Adrenal gland (tissue), 9 donors: ENCODE measurements at regions not wholly inside any gene's neighbourhood (a gene's known extent, or its start where the extent isn't known, plus 50 kb on each side); places are given as distances from the start of the nearest gene placed in this dataset.
A peak's percentile ranks its signal among the peaks of the same experiment; 100 is the strongest.

Experiments used
- DNase-seq, 7 donors: peaks; one replicate each; pipeline ENCODE4 v3.0.0-alpha.2; 2019 to 2020
- H3K27ac ChIP-seq, 5 donors: fragments of 200-600 bp; sonication (generic) in 4 of 5; 1 replicate in 3 of 5; 2 replicates in 2 of 5; pipeline versions ENCODE4 v1.5.1 to v1.8.0; 2016 to 2020; ENCODE audit warnings: mild to moderate bottlenecking in 1 of 5
- H3K27me3 ChIP-seq: fragments of 200-600 bp; 2 replicates; pipeline ENCODE4 v1.8.0; 2021
- H3K36me3 ChIP-seq, 2 donors: fragments of 200-600 bp; replicated peaks in 1 of 2; 1 replicate in 1 of 2; 2 replicates in 1 of 2; pipeline versions ENCODE4 v1.5.1 to v1.8.0; 2018 to 2022
- H3K4me1 ChIP-seq, 2 donors: fragments of 200-600 bp; replicated peaks in 1 of 2; 1 replicate in 1 of 2; 2 replicates in 1 of 2; pipeline versions ENCODE4 v1.5.1 to v1.8.0; 2018 to 2021
- H3K4me3 ChIP-seq, 4 donors: fragments of 200-600 bp; sonication (generic) in 3 of 4; one replicate each; pipeline ENCODE4 v1.5.1; 2016 to 2018
- H3K9me3 ChIP-seq, 3 donors: fragments of 200-600 bp; sonication (generic) in 1 of 3; replicated peaks in 1 of 3; 1 replicate in 2 of 3; 2 replicates in 1 of 3; pipeline versions ENCODE4 v1.5.1 to v1.8.0; 2016 to 2021
- POLR2A ChIP-seq, 2 donors: fragments of 450-650 bp; IDR thresholded peaks; one replicate each; pipeline ENCODE4 v1.6.1; 2017; ENCODE audit warnings: antibody characterized with exemption in 2 of 2, mild to moderate bottlenecking in 2 of 2, moderate library complexity in 1 of 2
- WGBS, 4 donors: extraction: QIAGEN DNeasy Blood & Tissue Kit in 2 of 4; methylation state at CpG; one replicate each; pipeline versions ENCODE4 v1.1.5 to v1.1.7; 2013 to 2017; 5-methylcytosine and 5-hydroxymethylcytosine counted together
- intact Hi-C, 2 donors: fragments of 100-400 bp; cut with DNase I; formaldehyde crosslinking; loops; one replicate each; pipeline versions ENCODE4 v1.14.1 to v1.15.0; 2022 to 2023
- TF ChIP-seq, protein P1 (sequence below), 6 experiments: fragments of 450-650 bp in 4 of 6; fragments of 200-600 bp in 2 of 6; sonication (generic) in 1 of 6; IDR thresholded peaks; 1 replicate in 5 of 6; 2 replicates in 1 of 6; pipeline versions ENCODE4 v1.5.1 to v1.8.0; 2016 to 2021; ENCODE audit warnings: antibody characterized with exemption in 6 of 6, mild to moderate bottlenecking in 2 of 6, moderate library complexity in 1 of 6
- donor health status: healthy with polysubstance abuse.
- donor health status: Bipolar disorder and iron deficiency.
- donor health status: DM: yes; HTN: yes; CAD: no.
- donor health status: DM: no; HTN: no; CAD: no.
- donor health status: DM: no; HTN: no; CAD: no.

DNA sequence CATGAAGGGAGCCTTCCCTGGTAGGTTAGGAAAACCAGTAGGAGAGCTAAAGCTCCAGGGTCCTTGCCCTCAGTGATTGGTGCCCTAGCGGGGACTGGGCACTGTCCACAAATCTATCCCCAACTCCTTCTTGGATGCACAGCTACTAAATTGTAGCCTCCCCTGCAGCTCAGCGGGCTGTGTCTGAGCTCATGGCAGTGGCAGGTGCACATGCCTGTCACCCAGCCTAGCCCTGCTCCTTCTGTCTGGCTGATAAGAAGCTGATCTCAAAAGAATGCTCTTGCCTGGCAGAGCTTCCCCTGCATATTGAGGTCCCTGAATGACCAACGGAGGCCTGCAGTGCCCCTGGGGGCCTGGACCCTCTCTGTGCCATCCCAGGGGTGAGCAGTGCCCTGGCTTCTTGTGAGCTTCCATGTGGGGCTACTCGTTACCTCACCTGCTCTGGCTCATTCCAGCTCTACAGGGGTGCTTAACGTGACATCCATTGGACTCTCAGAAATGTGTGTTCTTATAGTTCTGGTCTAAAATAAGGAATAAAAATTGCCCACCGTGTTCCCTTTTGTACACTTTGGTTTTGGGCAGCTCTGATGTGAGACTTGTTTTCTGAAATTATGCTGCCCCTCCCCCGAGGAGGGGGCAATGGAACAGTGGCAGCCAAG, 59.8 kb upstream of the ANTXRL start:
- 65 to 79% (median 75%) methylated on average over 4 to 7 of the region's 7 CpGs for WGBS, 4 donors
- intact Hi-C loops: no loop called here
- Histone ChIP-seq H3K4me3 (no peak overlapping the region), H3K36me3 (no peaks in the 10 kb centered on the region), H3K9me3 (no peaks in the 10 kb centered on the region), H3K27me3 (no peaks in the 10 kb centered on the region), H3K4me1 (no peaks in the 10 kb centered on the region), H3K27ac (no peak overlapping the region)
- TF ChIP-seq POLR2A (IDR thresholded peaks at IDR 0.05): no peak
- TF ChIP-seq, protein P1, sequence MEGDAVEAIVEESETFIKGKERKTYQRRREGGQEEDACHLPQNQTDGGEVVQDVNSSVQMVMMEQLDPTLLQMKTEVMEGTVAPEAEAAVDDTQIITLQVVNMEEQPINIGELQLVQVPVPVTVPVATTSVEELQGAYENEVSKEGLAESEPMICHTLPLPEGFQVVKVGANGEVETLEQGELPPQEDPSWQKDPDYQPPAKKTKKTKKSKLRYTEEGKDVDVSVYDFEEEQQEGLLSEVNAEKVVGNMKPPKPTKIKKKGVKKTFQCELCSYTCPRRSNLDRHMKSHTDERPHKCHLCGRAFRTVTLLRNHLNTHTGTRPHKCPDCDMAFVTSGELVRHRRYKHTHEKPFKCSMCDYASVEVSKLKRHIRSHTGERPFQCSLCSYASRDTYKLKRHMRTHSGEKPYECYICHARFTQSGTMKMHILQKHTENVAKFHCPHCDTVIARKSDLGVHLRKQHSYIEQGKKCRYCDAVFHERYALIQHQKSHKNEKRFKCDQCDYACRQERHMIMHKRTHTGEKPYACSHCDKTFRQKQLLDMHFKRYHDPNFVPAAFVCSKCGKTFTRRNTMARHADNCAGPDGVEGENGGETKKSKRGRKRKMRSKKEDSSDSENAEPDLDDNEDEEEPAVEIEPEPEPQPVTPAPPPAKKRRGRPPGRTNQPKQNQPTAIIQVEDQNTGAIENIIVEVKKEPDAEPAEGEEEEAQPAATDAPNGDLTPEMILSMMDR (IDR thresholded peaks at IDR 0.05): no peak
- peak in 1 of 7 donors; percentile 31 for DNase-seq

DNA sequence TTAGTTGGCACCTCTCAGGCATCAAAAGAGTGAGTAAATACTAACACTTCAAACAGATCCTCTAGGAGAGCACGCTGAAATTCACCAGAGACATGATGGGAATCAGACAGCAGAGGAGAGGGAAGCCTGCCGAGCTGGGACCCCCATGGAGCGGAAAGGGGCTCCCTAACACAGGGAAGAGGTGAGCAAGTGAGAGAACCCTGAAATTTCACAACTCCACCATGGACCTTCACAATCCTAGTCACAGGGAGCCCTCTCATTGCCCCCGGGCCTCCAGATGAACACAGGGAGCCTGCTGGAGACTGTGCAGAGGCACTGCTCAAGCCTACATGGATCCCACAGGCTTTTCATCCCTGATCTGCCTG, 59.2 kb upstream of the ANTXRL start:
- 50 to 67% (median 61%) methylated on average over 1 to 4 of the region's 4 CpGs for WGBS, 4 donors
- peak in 2 of 7 donors; percentile 9 to 20 for DNase-seq
- Histone ChIP-seq H3K4me3 (no peak overlapping the region), H3K36me3 (no peaks in the 10 kb centered on the region), H3K9me3 (no peaks in the 10 kb centered on the region), H3K27ac (no peak overlapping the region), H3K27me3 (no peaks in the 10 kb centered on the region), H3K4me1 (no peaks in the 10 kb centered on the region)
- intact Hi-C loops: no loop called here
- no peak for TF ChIP-seq POLR2A (IDR thresholded peaks at IDR 0.05)
- TF ChIP-seq, protein P1 (IDR thresholded peaks at IDR 0.05): no peak

DNA sequence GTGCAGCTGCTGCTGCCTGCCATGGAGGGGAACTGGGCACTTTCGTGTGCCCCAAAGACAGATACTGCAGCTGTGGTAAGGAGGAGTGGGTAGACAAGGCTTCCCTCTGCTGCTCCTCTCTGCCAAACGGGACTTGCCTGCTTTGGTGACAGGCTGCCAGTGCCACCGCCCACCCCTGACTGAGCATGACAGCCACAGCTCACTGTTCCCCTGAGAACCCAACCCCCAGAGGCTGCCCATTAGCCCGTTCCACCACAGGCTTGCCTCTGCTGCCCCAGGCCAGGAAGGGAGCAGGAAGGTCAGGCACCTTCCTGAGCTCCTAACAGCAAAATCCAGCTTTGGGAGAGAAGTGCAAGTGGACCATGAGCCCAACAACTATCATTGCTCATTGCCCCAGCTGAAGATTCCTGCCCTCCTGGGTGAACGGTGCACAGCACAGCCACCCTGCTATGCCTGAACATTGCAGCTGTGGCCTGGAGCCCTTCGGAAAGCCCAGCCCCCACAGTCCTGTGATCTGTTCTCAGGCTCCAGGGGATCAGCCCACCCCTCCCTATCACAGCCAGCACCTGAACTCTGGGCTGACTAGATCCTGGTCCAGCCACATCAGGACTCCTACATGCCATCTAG, 58.7 kb upstream of the ANTXRL start:
- 27 to 52% (median 47%) methylated on average over 4 to 6 of the region's 6 CpGs for WGBS, 4 donors
- no peaks in the 10 kb centered on the region for H3K27me3 ChIP-seq
- no peak overlapping the region for H3K27ac ChIP-seq
- H3K4me3 ChIP-seq: no peak overlapping the region
- no peaks in the 10 kb centered on the region for H3K36me3 ChIP-seq
- no peak for TF ChIP-seq POLR2A (IDR thresholded peaks at IDR 0.05)
- TF ChIP-seq, protein P1 (IDR thresholded peaks at IDR 0.05): no peak
- H3K9me3 ChIP-seq: no peaks in the 10 kb centered on the region
- intact Hi-C loops: no loop called here
- DNase-seq: peak in 1 of 7 donors; percentile 41
- H3K4me1 ChIP-seq: no peaks in the 10 kb centered on the region

DNA sequence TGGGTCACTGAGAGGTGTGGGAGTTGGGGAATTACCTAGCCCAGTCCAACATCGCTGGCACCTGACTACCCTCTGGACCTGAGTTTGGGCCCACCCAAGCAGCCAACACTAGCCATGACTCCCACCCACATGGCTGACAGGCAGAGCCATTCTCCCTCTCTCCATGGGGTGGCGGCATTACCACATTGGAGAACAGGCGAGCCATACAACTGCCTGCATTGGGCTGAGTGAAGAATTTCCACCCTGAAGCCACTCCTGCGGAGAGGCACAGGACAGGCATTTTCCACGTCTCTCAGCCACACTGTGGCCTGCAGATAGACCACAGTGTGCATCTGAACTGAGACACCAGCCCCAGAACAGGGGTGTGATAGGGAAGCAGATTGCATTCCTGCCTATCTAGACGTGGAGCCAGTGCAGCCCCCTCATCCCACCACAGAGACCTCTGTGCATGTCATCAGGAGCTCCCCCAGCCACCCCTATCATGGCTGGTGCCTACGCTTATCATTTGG, 58.2 kb upstream of the ANTXRL start:
- no peaks in the 10 kb centered on the region for H3K9me3 ChIP-seq
- no peaks in the 10 kb centered on the region for H3K27me3 ChIP-seq
- no peaks in the 10 kb centered on the region for H3K36me3 ChIP-seq
- intact Hi-C loops: no loop called here
- WGBS, 4 donors: 11 to 30% (median 16%) methylated on average over 5 to 7 of the region's 7 CpGs
- peak; percentile 64 to 87 (median 75) for DNase-seq
- no peak overlapping the region for H3K27ac ChIP-seq
- H3K4me3 ChIP-seq: no peak overlapping the region
- no peaks in the 10 kb centered on the region for H3K4me1 ChIP-seq
- TF ChIP-seq, protein P1 (IDR thresholded peaks at IDR 0.05): peak; percentile 87 to 96 (median 92)
- no peak for TF ChIP-seq POLR2A (IDR thresholded peaks at IDR 0.05)
